ENCODE measurements at regions not wholly inside any gene's neighbourhood (a gene's known extent, or its start where the extent isn't known, plus 50 kb on each side); places are given as distances from the start of the nearest gene placed in this dataset.

DNA sequence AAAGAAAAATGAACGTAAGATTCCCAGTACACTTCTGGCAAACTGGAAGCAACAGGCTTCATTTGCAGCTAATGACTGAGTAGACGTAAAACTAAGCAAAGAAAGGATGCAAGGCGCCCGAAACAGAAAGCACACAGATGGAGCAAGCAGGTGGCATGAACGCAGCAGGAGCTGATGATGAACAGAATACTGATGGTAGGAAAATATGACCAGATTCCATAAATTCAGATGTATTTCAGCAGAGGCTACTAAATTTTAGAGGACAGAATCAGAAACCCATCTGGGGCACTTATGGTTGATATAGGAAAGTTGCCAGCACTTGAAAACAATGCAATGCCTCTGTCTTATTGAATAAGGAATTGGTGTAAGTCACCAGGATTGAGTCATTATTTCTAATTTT is 658.7 kb upstream of the LINC00305 start:
- Histone ChIP-seq H3K4me1 (replicated peaks in 1 of 2; ENCODE audit: control insufficient read depth in 2 of 2, insufficient read depth in 2 of 2, low read length in 2 of 2) (no peaks in the 10 kb centered on the region), H3K4me2 (ENCODE audit: insufficient read depth, low read length) (no peak overlapping the region), H3K27ac (ENCODE audit: extremely low read depth, low read depth, low read length) (no peak overlapping the region), H3K27me3 (ENCODE audit: control insufficient read depth in 2 of 2, insufficient read depth in 2 of 2, low read length in 2 of 2) (no peaks in the 10 kb centered on the region), H3K4me3 (no peak overlapping the region), H3K36me3 (ENCODE audit: control insufficient read depth, insufficient read depth, low read length) (no peaks in the 10 kb centered on the region), H3K9me3 (replicated peaks; ENCODE audit: control insufficient read depth, insufficient read depth, low read depth, low read length) (no peaks in the 10 kb centered on the region), H3K9ac (ENCODE audit: insufficient read depth in 1 of 2, low read depth in 2 of 2, low read length in 2 of 2) (no peak overlapping the region), H3K9me1 (ENCODE audit: control insufficient read depth, insufficient read depth, low read length) (no peaks in the 10 kb centered on the region), H4K20me1 (replicated peaks; ENCODE audit: control insufficient read depth, insufficient read depth, low read length) (no peaks in the 10 kb centered on the region), H2AFZ (ENCODE audit: low read depth, low read length) (no peak overlapping the region), H3K79me2 (ENCODE audit: control insufficient read depth, insufficient read depth, low read length) (no peaks in the 10 kb centered on the region)
- WGBS (ENCODE audit: insufficient coverage, low coverage, missing lambda C conversion rate) = 0% methylated on average over 5 of the region's 5 CpGs
- BruUV-seq (replicated peaks) = no TSS peak
- in situ Hi-C loops (cut with MboI) (no loop called here), intact Hi-C loops (cut with micrococcal nuclease) (no loop called here)
- DNase-seq (ENCODE audit: extremely low read depth in 1 of 4, low spot score in 3 of 4) (no peak), ATAC-seq (no peak), FAIRE-seq (no peak)
- POLR2A ChIA-PET = no interaction called here
- CTCF ChIA-PET (ENCODE audit: low intra/inter-chr PET ratio) = no interaction called here
- TF ChIP-seq CHCHD3 (CRISPR knock-in tag; IDR thresholded peaks at IDR 0.05) (no peak), ZNF347 (CRISPR knock-in tag; IDR thresholded peaks at IDR 0.05; ENCODE audit: low read depth) (no peak), ZNF76 (CRISPR knock-in tag; IDR thresholded peaks at IDR 0.05; ENCODE audit: borderline replicate concordance) (no peak), GABPA (tag; conservative IDR thresholded peaks at IDR 0.05; ENCODE audit: low read depth) (no peak)
- TF ChIP-seq, protein P1, sequence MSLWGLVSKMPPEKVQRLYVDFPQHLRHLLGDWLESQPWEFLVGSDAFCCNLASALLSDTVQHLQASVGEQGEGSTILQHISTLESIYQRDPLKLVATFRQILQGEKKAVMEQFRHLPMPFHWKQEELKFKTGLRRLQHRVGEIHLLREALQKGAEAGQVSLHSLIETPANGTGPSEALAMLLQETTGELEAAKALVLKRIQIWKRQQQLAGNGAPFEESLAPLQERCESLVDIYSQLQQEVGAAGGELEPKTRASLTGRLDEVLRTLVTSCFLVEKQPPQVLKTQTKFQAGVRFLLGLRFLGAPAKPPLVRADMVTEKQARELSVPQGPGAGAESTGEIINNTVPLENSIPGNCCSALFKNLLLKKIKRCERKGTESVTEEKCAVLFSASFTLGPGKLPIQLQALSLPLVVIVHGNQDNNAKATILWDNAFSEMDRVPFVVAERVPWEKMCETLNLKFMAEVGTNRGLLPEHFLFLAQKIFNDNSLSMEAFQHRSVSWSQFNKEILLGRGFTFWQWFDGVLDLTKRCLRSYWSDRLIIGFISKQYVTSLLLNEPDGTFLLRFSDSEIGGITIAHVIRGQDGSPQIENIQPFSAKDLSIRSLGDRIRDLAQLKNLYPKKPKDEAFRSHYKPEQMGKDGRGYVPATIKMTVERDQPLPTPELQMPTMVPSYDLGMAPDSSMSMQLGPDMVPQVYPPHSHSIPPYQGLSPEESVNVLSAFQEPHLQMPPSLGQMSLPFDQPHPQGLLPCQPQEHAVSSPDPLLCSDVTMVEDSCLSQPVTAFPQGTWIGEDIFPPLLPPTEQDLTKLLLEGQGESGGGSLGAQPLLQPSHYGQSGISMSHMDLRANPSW (CRISPR knock-in tag; IDR thresholded peaks at IDR 0.05) = no peak
- TF ChIP-seq, protein P2, sequence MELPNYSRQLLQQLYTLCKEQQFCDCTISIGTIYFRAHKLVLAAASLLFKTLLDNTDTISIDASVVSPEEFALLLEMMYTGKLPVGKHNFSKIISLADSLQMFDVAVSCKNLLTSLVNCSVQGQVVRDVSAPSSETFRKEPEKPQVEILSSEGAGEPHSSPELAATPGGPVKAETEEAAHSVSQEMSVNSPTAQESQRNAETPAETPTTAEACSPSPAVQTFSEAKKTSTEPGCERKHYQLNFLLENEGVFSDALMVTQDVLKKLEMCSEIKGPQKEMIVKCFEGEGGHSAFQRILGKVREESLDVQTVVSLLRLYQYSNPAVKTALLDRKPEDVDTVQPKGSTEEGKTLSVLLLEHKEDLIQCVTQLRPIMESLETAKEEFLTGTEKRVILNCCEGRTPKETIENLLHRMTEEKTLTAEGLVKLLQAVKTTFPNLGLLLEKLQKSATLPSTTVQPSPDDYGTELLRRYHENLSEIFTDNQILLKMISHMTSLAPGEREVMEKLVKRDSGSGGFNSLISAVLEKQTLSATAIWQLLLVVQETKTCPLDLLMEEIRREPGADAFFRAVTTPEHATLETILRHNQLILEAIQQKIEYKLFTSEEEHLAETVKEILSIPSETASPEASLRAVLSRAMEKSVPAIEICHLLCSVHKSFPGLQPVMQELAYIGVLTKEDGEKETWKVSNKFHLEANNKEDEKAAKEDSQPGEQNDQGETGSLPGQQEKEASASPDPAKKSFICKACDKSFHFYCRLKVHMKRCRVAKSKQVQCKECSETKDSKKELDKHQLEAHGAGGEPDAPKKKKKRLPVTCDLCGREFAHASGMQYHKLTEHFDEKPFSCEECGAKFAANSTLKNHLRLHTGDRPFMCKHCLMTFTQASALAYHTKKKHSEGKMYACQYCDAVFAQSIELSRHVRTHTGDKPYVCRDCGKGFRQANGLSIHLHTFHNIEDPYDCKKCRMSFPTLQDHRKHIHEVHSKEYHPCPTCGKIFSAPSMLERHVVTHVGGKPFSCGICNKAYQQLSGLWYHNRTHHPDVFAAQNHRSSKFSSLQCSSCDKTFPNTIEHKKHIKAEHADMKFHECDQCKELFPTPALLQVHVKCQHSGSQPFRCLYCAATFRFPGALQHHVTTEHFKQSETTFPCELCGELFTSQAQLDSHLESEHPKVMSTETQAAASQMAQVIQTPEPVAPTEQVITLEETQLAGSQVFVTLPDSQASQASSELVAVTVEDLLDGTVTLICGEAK (IDR thresholded peaks at IDR 0.05) = no peak
- TF ChIP-seq, protein P2 (CRISPR knock-in tag; IDR thresholded peaks at IDR 0.05) = no peak

Measured in K562 (cell line).